Esophagus muscularis mucosa (tissue), 3 donors: ENCODE measurements at regions not wholly inside any gene's neighbourhood (a gene's known extent, or its start where the extent isn't known, plus 50 kb on each side); places are given as distances from the start of the nearest gene placed in this dataset.

Experiments
- POLR2A ChIP-seq: fragments of 450-650 bp; IDR thresholded peaks from one replicate; pipeline ENCODE4 v1.6.1; 2017; ENCODE audit warnings: antibody characterized with exemption, moderate library complexity, mild to moderate bottlenecking, low read depth
- TF ChIP-seq, protein P1 (sequence below), 3 experiments: fragments of 200-600 bp in 2 of 3; fragments of 450-650 bp in 1 of 3; sonication (generic) in 2 of 3; IDR thresholded peaks; one replicate each; pipeline ENCODE4 v1.5.1; 2017 to 2019; ENCODE audit warnings: antibody characterized with exemption in 3 of 3, mild to moderate bottlenecking in 2 of 3, moderate library complexity in 1 of 3

- TF ChIP-seq, protein P1, sequence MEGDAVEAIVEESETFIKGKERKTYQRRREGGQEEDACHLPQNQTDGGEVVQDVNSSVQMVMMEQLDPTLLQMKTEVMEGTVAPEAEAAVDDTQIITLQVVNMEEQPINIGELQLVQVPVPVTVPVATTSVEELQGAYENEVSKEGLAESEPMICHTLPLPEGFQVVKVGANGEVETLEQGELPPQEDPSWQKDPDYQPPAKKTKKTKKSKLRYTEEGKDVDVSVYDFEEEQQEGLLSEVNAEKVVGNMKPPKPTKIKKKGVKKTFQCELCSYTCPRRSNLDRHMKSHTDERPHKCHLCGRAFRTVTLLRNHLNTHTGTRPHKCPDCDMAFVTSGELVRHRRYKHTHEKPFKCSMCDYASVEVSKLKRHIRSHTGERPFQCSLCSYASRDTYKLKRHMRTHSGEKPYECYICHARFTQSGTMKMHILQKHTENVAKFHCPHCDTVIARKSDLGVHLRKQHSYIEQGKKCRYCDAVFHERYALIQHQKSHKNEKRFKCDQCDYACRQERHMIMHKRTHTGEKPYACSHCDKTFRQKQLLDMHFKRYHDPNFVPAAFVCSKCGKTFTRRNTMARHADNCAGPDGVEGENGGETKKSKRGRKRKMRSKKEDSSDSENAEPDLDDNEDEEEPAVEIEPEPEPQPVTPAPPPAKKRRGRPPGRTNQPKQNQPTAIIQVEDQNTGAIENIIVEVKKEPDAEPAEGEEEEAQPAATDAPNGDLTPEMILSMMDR (IDR thresholded peaks at IDR 0.05) = no peak
- TF ChIP-seq POLR2A = no peak
Measured at GRCh38 chr6:117126213-117126612, 139.1 kb upstream of the VGLL2 start.
